Adrenal gland (tissue), 9 donors: ENCODE measurements at regions not wholly inside any gene's neighbourhood (a gene's known extent, or its start where the extent isn't known, plus 50 kb on each side); places are given as distances from the start of the nearest gene placed in this dataset.
"Not testable (repeated sequence)": the region's sequence is repeated elsewhere in the genome, so short reads cannot be mapped to it uniquely, and the experiment has no call there.

Experiments used
- DNase-seq, 7 donors: peaks; one replicate each; pipeline ENCODE4 v3.0.0-alpha.2; 2019 to 2020
- H3K27ac ChIP-seq, 5 donors: fragments of 200-600 bp; sonication (generic) in 4 of 5; 1 replicate in 3 of 5; 2 replicates in 2 of 5; pipeline versions ENCODE4 v1.5.1 to v1.8.0; 2016 to 2020; ENCODE audit warnings: mild to moderate bottlenecking in 1 of 5
- H3K27me3 ChIP-seq: fragments of 200-600 bp; 2 replicates; pipeline ENCODE4 v1.8.0; 2021
- H3K36me3 ChIP-seq, 2 donors: fragments of 200-600 bp; replicated peaks in 1 of 2; 1 replicate in 1 of 2; 2 replicates in 1 of 2; pipeline versions ENCODE4 v1.5.1 to v1.8.0; 2018 to 2022
- H3K4me1 ChIP-seq, 2 donors: fragments of 200-600 bp; replicated peaks in 1 of 2; 1 replicate in 1 of 2; 2 replicates in 1 of 2; pipeline versions ENCODE4 v1.5.1 to v1.8.0; 2018 to 2021
- H3K4me3 ChIP-seq, 4 donors: fragments of 200-600 bp; sonication (generic) in 3 of 4; one replicate each; pipeline ENCODE4 v1.5.1; 2016 to 2018
- H3K9me3 ChIP-seq, 3 donors: fragments of 200-600 bp; sonication (generic) in 1 of 3; replicated peaks in 1 of 3; 1 replicate in 2 of 3; 2 replicates in 1 of 3; pipeline versions ENCODE4 v1.5.1 to v1.8.0; 2016 to 2021
- CTCF ChIP-seq, 6 experiments: fragments of 450-650 bp in 4 of 6; fragments of 200-600 bp in 2 of 6; sonication (generic) in 1 of 6; IDR thresholded peaks; 1 replicate in 5 of 6; 2 replicates in 1 of 6; pipeline versions ENCODE4 v1.5.1 to v1.8.0; 2016 to 2021; ENCODE audit warnings: antibody characterized with exemption in 6 of 6, mild to moderate bottlenecking in 2 of 6, moderate library complexity in 1 of 6
- POLR2A ChIP-seq, 2 donors: fragments of 450-650 bp; IDR thresholded peaks; one replicate each; pipeline ENCODE4 v1.6.1; 2017; ENCODE audit warnings: antibody characterized with exemption in 2 of 2, mild to moderate bottlenecking in 2 of 2, moderate library complexity in 1 of 2
- WGBS, 4 donors: extraction: QIAGEN DNeasy Blood & Tissue Kit in 2 of 4; methylation state at CpG; one replicate each; pipeline versions ENCODE4 v1.1.5 to v1.1.7; 2013 to 2017; 5-methylcytosine and 5-hydroxymethylcytosine counted together
- intact Hi-C, 2 donors: fragments of 100-400 bp; cut with DNase I; formaldehyde crosslinking; loops; one replicate each; pipeline versions ENCODE4 v1.14.1 to v1.15.0; 2022 to 2023
- donor health status: healthy with polysubstance abuse.
- donor health status: Bipolar disorder and iron deficiency.
- donor health status: DM: yes; HTN: yes; CAD: no.
- donor health status: DM: no; HTN: no; CAD: no.
- donor health status: DM: no; HTN: no; CAD: no.

GRCh38 chr6:150756173-150756572 lies 109.3 kb upstream of the MTHFD1L start:
- no peak overlapping the region for H3K4me3 ChIP-seq
- no peaks in the 10 kb centered on the region for H3K36me3 ChIP-seq
- whole genome bisulfite sequencing, 4 donors: 78 to 88% (median 81%) methylated on average over 7 of the region's 7 CpGs
- H3K27me3 ChIP-seq: no peaks in the 10 kb centered on the region
- H3K4me1 ChIP-seq: no peaks in the 10 kb centered on the region
- H3K9me3 ChIP-seq: no peaks in the 10 kb centered on the region
- no peak overlapping the region for H3K27ac ChIP-seq
- intact Hi-C loops: no loop called here
- no peak for DNase-seq
- TF ChIP-seq POLR2A (IDR thresholded peaks at IDR 0.05): no peak
- TF ChIP-seq CTCF (IDR thresholded peaks at IDR 0.05): no peak

DNA sequence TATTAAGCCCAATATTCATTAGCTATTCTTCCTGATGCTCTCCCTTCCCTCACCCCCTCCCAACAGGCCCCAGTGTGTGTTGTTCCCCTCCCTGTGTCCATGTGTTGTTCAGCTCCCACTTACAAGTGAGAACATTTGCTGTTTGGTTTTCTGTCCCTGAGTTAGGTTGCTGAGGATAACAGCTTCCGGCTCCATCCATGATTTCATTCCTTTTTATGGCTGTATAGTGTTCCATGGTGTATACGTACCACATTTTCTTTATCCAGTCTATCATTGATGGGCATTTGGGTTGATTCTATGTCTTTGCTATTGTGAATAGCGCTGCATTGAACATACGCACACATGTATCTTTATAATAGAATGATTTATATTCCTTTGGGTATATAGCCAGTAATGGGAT lies 107.7 kb upstream of the MTHFD1L start:
- H3K27ac ChIP-seq, H3K27me3 ChIP-seq, H3K4me3 ChIP-seq, H3K4me1 ChIP-seq, H3K9me3 ChIP-seq, H3K36me3 ChIP-seq, DNase-seq, intact Hi-C loops: not testable (repeated sequence)
- WGBS, 4 donors: 81 to 97% (median 91%) methylated on average over 4 of the region's 4 CpGs

- intact Hi-C loops: no loop called here
- TF ChIP-seq POLR2A (IDR thresholded peaks at IDR 0.05) (no peak), CTCF (IDR thresholded peaks at IDR 0.05) (no peak)
- 86 to 89% (median 88%) methylated on average over 4 of the region's 4 CpGs for WGBS, 4 donors
These were observed 106.0 kb upstream of the MTHFD1L start for GRCh38 chr6:150759483-150759882.

DNA sequence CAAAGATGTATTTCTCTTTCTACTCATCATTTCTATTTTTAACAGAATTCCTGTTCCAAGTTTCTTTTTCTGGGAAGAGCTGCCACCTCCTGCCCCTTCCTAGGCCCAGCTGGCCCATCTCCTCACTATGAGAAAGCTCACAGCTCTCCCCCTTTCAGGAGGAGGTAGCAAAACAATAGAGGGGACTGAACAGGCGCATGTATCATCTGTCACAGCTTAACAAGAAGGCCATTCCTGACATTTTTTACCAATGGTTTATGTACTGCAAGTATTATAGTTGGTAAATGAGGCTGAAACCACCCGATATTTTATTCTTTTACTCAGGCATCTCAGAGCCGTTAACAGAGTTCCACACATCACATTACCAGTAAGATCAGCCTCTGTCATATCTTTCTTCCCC lies 103.7 kb upstream of the MTHFD1L start:
- peaks cover 0 to 12% of the 10 kb centered on the region in 2 donors for H3K4me1 ChIP-seq
- no peaks in the 10 kb centered on the region for H3K27me3 ChIP-seq
- no peak for TF ChIP-seq POLR2A (IDR thresholded peaks at IDR 0.05)
- TF ChIP-seq CTCF (IDR thresholded peaks at IDR 0.05): no peak
- no peaks in the 10 kb centered on the region for H3K9me3 ChIP-seq
- DNase-seq: no peak
- no peaks in the 10 kb centered on the region for H3K36me3 ChIP-seq
- H3K4me3 ChIP-seq: no peak overlapping the region
- intact Hi-C loops: no loop called here
- WGBS, 4 donors: 75 to 86% (median 80%) methylated on average over 3 of the region's 3 CpGs
- H3K27ac ChIP-seq: no peak overlapping the region

More at GRCh38 chr6:150759483-150759882, 106.0 kb upstream of the MTHFD1L start:
- Histone ChIP-seq H3K36me3 (no peaks in the 10 kb centered on the region), H3K27me3 (no peaks in the 10 kb centered on the region), H3K4me1 (peaks cover 0 to 2% of the 10 kb centered on the region in 2 donors), H3K4me3 (no peak overlapping the region), H3K27ac (no peak overlapping the region), H3K9me3 (no peaks in the 10 kb centered on the region)
- no peak for DNase-seq

DNA sequence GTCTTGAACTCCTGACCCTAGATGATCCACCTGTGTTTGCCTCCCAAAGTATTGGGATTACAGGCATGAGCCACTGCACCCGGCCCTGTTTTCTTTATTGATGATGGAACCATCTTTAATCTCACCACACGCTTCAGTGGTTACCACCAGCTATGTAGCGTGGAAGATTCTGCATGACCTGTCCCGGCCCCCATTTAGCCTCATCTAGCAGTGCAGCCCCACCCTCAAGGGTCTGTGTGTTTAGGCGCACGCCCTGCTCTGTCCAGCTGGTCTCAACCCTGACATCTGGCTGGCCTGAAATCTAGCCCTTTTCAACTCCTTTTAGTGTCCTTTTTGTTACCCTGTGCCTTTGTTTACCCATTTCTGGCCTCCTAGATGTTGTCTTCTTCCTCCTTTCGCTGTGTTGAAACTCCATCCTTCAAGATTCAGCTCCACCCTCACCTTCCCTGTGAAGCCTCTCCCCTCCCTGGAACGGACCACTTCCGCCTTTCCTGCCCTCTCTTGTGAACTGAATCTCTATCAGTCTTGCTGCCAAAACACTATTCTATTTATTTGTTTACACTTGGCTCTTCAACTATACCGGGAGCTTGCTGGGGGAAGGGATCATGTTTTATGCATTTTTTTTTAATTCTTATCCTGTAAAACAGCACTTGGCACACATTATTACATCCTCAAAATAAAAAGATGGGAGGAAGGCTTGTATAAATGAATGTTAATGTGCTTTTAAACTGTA lies 101.0 kb upstream of the MTHFD1L start:
- H3K9me3 ChIP-seq: no peaks in the 10 kb centered on the region
- intact Hi-C loops: no loop called here
- H3K4me3 ChIP-seq: no peak overlapping the region
- 69 to 76% (median 72%) methylated on average over 10 of the region's 10 CpGs for WGBS, 4 donors
- no peak for TF ChIP-seq POLR2A (IDR thresholded peaks at IDR 0.05)
- no peak for TF ChIP-seq CTCF (IDR thresholded peaks at IDR 0.05)
- peaks cover 0 to 12% of the 10 kb centered on the region in 2 donors for H3K4me1 ChIP-seq
- DNase-seq: no peak
- no peaks in the 10 kb centered on the region for H3K27me3 ChIP-seq
- no peak overlapping the region for H3K27ac ChIP-seq
- no peaks in the 10 kb centered on the region for H3K36me3 ChIP-seq
